Neuron (in vitro differentiated cells): ENCODE measurements at regions not wholly inside any gene's neighbourhood (a gene's known extent, or its start where the extent isn't known, plus 50 kb on each side); places are given as distances from the start of the nearest gene placed in this dataset.
"Not testable (repeated sequence)": the region's sequence is repeated elsewhere in the genome, so short reads cannot be mapped to it uniquely, and the experiment has no call there.

ENCODE experiments used
- H2AFZ ChIP-seq: one replicate; pipeline ENCODE4 v1.6.1; 2013; ENCODE audit warnings: low read depth, mild to moderate bottlenecking, inconsistent platforms, low read length, moderate library complexity
- H3K27me3 ChIP-seq: one replicate; pipeline ENCODE4 v1.6.1; 2013; ENCODE audit warnings: low read length; ENCODE audit not compliant: insufficient read depth
- H3K36me3 ChIP-seq: one replicate; pipeline ENCODE4 v1.6.1; 2013; ENCODE audit warnings: low read length; ENCODE audit not compliant: insufficient read depth
- H3K4me1 ChIP-seq: one replicate; pipeline ENCODE4 v1.6.1; 2013; ENCODE audit warnings: low read length; ENCODE audit not compliant: insufficient read depth
- H3K4me3 ChIP-seq: 2 replicates; pipeline ENCODE4 v1.5.1; 2013; ENCODE audit warnings: mild to moderate bottlenecking, low read length, moderate library complexity
- H3K9me3 ChIP-seq: one replicate; pipeline ENCODE4 v1.6.1; 2013; ENCODE audit warnings: low read length

DNA sequence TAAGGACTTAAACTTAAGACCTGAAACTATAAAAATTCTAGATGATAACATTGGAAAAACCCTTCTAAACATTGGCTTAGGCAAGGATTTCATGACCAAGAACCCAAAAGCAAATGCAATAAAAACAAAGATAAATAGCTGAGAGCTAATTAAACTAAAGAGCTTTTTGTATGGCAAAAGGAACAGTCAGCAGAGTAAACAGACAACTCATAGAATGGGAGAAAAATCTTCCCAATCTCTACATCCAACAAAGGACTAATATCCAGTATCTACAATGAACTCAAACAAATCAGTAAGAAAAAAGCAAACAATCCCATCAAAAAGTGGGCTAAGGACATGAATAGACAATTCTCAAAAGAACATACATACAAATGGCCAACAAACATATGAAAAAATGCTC is 316.1 kb downstream of the HGF start:
- H3K27me3 ChIP-seq, H3K36me3 ChIP-seq, H3K4me1 ChIP-seq, H3K9me3 ChIP-seq, H2AFZ ChIP-seq, H3K4me3 ChIP-seq: not testable (repeated sequence)

DNA sequence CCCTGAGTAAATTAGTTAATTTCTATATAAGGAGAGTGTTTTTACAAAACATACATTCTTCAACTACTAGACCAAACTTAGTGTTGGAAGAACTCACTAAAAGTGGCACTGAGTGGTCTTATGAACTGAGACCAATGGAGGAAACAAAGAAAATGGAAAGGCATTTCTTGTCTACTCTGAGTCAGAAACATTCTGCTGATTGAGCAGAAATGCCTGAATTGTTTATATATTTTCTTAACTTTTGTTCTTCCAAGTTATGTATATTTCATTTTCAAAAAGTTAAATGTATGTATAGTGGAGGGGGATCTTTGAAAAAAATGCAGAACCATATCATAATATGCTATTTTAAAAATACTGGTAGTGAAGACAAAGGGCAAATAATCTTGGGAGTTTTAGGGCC is 320.7 kb downstream of the HGF start:
- H3K9me3 ChIP-seq, result no peaks in the 10 kb centered on the region
- no peak overlapping the region for H2AFZ ChIP-seq
- no peaks in the 10 kb centered on the region for H3K27me3 ChIP-seq
- H3K4me3 ChIP-seq, result no peak overlapping the region
- H3K4me1 ChIP-seq, result no peaks in the 10 kb centered on the region
- no peaks in the 10 kb centered on the region for H3K36me3 ChIP-seq

DNA sequence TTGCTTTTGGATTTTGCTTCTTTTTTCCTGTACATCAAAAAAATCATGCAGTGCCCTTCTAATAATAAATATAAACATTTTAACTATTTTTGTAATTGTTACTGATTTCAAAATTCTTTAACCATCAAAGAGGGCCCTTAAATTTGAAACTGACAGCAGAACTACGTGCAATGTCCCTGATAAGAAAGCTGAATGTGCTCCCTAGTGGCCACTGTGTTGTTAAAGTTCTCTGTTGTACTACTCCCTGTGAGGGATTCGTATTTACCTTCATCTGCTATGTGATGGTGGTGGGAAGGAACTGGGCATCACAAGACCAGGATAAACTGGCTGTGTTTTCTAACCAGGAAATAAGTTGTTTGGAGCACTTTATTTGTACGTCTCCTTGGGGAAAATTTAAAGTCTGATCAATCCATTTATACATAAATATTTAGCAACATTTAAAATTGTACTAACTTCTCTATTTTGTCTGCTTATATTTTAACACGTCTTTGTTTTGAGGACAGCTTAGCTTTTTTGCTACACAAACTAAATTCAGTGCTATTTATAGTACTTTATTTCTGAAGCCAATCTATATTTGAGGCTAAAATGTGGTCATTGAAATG is 322.4 kb downstream of the HGF start:
- no peak overlapping the region for H2AFZ ChIP-seq
- no peaks in the 10 kb centered on the region for H3K27me3 ChIP-seq
- no peaks in the 10 kb centered on the region for H3K36me3 ChIP-seq
- no peaks in the 10 kb centered on the region for H3K9me3 ChIP-seq
- no peaks in the 10 kb centered on the region for H3K4me1 ChIP-seq
- no peak overlapping the region for H3K4me3 ChIP-seq

DNA sequence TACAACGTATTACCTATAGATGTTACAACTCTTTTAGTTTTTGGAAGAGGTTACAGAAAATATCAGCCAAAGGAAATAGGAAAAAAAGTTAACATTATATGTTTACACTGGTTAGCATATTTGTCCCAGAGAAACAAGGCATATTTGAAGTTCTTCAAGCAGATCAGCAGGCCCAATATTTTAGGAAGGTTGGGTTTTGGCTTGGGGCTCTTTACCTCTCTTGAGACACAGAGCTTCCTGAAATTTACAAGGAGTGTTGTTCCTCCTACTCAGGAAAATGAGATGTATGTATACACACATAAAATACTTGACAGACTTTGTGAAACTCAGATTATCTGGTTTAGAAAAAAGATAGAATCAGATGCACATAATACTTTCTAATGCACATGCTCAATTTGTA is 323.6 kb downstream of the HGF start:
- no peaks in the 10 kb centered on the region for H3K36me3 ChIP-seq
- no peak overlapping the region for H3K4me3 ChIP-seq
- no peaks in the 10 kb centered on the region for H3K27me3 ChIP-seq
- no peaks in the 10 kb centered on the region for H3K9me3 ChIP-seq
- no peak overlapping the region for H2AFZ ChIP-seq
- H3K4me1 ChIP-seq, result no peaks in the 10 kb centered on the region

DNA sequence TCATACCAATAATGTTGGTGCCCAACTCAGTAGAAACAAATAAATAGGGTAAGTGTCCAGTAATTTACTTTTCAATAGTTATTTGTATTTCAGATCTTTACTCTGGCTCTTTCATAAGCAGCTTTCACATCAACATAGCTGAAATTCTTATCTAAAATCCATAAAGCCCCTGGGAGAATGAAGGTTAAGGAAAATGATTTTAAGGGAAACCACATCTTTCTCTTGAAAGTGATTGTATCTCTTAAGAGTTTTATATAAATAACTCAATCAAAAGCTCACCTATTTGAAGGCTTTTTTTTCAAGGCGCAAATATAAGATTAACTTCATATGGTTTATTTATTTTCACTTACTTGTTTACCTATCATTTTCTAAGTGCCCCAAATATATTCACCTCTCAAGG is 324.4 kb downstream of the HGF start:
- no peaks in the 10 kb centered on the region for H3K9me3 ChIP-seq
- H2AFZ ChIP-seq, result no peak overlapping the region
- no peaks in the 10 kb centered on the region for H3K27me3 ChIP-seq
- no peaks in the 10 kb centered on the region for H3K36me3 ChIP-seq
- H3K4me3 ChIP-seq, result no peak overlapping the region
- H3K4me1 ChIP-seq, result no peaks in the 10 kb centered on the region

DNA sequence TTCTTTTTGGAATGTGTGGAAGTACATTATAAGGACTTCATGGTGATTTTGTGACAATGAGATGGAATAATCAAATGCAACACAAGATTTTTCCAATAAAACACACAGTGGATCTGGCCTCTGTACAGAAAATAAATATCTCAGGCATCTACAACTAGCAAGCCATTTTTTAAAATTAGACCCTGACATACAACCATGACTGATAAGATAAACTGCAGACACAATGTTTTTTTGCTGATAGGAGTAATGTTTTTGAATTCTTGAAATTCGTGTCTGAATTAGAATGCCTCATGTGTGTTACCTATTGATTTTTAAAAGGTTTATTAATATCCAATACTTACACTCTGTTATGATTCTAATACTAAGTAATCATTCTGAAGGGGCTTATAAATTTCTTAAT is 328.1 kb downstream of the HGF start:
- H3K27me3 ChIP-seq, result no peaks in the 10 kb centered on the region
- H3K36me3 ChIP-seq, result no peaks in the 10 kb centered on the region
- no peaks in the 10 kb centered on the region for H3K9me3 ChIP-seq
- H2AFZ ChIP-seq, result no peak overlapping the region
- H3K4me3 ChIP-seq, result no peak overlapping the region
- no peaks in the 10 kb centered on the region for H3K4me1 ChIP-seq

DNA sequence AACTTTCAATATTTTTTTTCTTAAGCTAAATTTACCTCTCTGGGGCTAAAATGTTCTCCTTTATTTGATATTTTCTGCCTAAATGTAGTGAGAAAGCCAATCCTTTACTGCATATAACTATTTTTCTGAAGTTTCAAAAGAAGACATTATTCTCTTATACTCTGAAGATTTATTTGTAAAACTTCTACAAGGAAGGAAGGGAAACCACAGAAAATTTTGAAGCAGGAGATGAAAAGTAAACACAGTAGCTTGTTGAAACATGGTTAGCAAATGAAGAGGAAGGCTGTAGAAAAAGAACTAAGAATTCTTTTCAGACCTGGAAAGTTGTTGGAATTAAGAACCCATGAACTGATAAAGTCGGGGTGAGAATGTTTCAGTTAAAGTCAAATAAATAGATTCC is 330.3 kb downstream of the HGF start:
- H2AFZ ChIP-seq, result no peak overlapping the region
- no peaks in the 10 kb centered on the region for H3K36me3 ChIP-seq
- H3K4me1 ChIP-seq, result no peaks in the 10 kb centered on the region
- no peaks in the 10 kb centered on the region for H3K27me3 ChIP-seq
- no peaks in the 10 kb centered on the region for H3K9me3 ChIP-seq
- H3K4me3 ChIP-seq, result no peak overlapping the region

DNA sequence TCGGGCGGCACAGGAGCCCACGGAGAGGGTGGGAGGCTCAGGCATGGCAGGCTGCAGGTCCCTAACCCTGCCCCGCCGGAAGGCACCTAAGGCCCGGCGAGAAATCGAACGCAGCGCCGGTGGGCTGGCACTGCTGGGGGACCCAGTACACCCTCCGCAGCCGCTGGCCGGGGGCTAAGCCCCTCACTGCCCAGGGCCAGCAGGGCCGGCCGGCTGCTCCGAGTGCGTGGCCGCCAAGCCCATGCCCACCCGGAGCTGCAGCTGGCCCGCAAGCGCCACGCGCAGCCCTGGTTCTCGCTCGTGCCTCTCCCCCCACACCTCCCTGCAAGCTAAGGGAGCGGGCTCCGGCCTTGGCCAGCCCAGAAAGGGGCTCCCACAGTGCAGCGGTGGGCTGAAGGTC is 332.7 kb downstream of the HGF start:
- H3K36me3 ChIP-seq, H3K4me3 ChIP-seq, H3K4me1 ChIP-seq, H3K27me3 ChIP-seq, H2AFZ ChIP-seq, H3K9me3 ChIP-seq: not testable (repeated sequence)

DNA sequence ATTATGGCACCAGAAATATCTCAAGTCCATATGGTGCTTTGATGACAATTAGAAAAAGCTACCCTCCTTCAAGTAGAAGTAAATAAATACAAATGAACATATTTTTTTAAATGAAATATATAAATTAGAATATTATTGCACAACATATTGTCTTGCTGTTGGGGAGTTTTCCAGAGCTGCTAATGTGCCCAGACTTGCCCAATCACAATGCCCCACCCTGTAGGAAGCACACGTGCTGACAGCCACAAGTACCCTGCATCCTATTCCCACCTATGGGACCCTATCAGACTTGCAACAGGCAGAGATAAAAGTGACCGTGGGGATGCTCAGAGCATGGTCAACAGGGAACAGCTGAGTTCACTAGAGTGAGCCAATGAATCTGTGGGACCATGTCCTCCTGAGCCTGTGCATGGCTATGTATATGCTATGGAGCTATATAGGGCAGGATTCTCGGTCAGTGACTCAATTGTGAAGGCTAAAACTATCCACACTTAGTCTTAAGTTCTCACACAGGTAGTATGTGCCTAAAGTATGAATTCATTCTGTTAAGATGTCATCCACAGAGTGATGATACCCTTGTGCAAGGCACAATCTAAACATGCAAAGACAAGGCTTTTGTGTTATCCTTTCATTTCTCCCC is 336.0 kb downstream of the HGF start:
- Histone ChIP-seq H3K27me3 (no peaks in the 10 kb centered on the region), H3K4me3 (no peak overlapping the region), H3K9me3 (no peaks in the 10 kb centered on the region), H2AFZ (no peak overlapping the region), H3K36me3 (no peaks in the 10 kb centered on the region), H3K4me1 (no peaks in the 10 kb centered on the region)

DNA sequence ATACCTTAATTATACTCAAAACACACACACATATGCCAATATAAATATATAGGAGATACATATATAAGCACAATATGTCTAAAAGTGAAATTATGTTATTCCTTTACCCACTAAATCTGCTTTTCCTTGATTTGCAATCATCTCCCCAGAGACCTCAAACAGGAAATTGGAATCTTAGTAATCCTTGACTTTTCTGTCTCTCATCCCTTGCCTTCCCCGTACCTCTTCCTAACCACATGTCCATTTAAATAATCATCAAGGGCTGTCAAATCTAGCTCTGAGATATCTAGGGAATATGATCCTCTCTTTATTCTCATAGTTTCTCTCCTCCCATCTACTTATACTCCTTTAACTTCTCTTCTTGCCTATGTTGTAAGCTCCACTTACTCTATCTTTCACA is 336.6 kb downstream of the HGF start:
- Histone ChIP-seq H3K27me3 (no peaks in the 10 kb centered on the region), H3K9me3 (no peaks in the 10 kb centered on the region), H3K4me3 (no peak overlapping the region), H3K36me3 (no peaks in the 10 kb centered on the region), H3K4me1 (no peaks in the 10 kb centered on the region), H2AFZ (no peak overlapping the region)

DNA sequence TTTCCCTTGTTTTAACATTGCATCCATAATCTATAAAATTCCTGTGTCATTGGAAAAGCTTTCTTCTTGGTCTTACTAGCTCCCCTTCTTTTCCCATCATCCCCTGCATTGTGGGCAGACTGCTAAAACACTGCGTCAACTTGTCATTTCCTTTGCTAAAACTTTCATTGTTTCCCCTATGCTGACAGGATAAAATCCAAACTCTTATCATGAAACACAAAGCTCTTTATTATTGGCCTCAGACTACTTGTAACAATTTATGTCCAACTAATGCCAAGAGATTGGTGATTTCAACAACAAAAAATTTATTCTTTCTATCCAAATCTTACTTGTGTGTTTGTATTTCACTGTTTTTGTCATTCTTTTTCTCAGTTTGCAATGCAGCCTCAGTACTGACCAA is 339.1 kb downstream of the HGF start:
- no peaks in the 10 kb centered on the region for H3K9me3 ChIP-seq
- H3K27me3 ChIP-seq, result no peaks in the 10 kb centered on the region
- no peak overlapping the region for H3K4me3 ChIP-seq
- H3K4me1 ChIP-seq, result no peaks in the 10 kb centered on the region
- no peak overlapping the region for H2AFZ ChIP-seq
- H3K36me3 ChIP-seq, result no peaks in the 10 kb centered on the region

DNA sequence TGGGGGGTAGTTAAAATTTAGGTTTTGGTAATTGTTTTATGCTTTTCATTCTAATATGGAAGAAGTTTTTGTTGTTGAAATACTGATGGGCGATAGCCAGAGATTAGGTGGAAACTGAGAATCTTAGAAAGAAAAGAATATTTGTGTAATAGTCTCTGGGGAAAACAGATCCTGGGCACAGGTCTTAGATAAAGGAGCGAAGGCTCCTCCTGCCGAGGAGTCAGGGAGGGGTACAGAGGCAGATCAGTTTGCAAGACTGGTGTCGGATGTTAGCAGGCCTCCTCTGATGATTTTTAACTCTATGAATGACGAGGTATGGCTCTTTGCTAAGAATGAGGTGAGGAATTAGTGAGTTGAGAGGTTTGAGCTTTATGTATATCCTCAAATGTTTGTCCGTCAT is 339.7 kb downstream of the HGF start:
- Histone ChIP-seq H3K4me1 (no peaks in the 10 kb centered on the region), H3K4me3 (no peak overlapping the region), H3K36me3 (no peaks in the 10 kb centered on the region), H3K9me3 (no peaks in the 10 kb centered on the region), H2AFZ (no peak overlapping the region), H3K27me3 (no peaks in the 10 kb centered on the region)

DNA sequence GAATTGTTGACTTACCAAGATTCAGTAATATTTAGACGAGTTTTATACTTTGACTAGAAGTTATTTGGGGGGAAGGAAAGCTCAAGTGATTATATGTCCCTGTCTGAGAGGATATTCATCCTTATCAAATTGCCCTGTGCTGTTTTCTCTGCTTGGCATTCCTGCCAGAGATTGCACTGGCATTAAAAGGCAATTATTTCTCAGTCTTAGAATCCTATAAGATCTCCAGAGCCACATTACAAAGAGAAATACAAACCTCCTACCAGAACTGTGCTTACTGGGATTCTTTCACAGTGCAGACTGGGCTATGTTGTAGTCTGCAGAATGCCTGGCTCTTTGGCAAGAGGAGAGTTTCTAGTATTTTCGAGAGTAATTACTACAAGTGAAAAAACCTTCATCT is 342.4 kb downstream of the HGF start:
- Histone ChIP-seq H2AFZ (no peak overlapping the region), H3K27me3 (no peaks in the 10 kb centered on the region), H3K9me3 (no peaks in the 10 kb centered on the region), H3K36me3 (no peaks in the 10 kb centered on the region), H3K4me1 (no peaks in the 10 kb centered on the region), H3K4me3 (no peak overlapping the region)

DNA sequence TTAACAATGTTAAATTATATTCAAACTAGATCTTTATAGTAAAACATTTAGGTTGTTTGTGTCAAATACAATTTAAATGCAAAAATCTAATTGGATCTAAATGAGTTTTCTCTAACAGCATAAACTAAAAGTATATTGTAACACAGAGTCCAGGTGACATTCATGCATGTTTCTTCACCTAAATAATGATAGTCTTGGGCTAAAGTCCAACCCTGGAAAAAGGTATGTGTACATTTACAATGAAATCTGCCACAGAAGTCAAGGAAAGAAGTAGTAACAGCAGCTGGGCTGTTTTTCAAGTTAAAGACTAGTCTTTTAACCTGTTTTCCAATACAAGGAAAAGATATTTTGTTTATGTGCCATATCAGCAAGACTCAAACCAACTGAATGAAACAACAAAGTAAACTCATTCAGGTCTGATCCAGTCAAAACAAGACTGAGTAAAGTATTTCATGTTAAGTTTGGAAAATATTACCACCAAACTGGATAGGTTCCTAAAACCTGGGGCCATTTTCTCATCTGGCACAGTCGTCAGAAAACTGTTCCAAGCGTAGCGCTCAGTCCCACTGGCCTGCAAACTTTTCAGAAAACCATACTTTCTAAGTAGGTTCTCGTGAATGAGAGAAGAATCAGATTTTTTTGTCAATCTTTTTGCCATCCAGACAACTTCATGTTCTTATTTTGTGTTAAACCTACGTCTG is 349.2 kb downstream of the HGF start:
- no peak overlapping the region for H2AFZ ChIP-seq
- H3K27me3 ChIP-seq, result no peaks in the 10 kb centered on the region
- no peaks in the 10 kb centered on the region for H3K4me1 ChIP-seq
- no peaks in the 10 kb centered on the region for H3K36me3 ChIP-seq
- no peaks in the 10 kb centered on the region for H3K9me3 ChIP-seq
- H3K4me3 ChIP-seq, result no peak overlapping the region
